K562 (cell line): ENCODE measurements at regions not wholly inside any gene's neighbourhood (a gene's known extent, or its start where the extent isn't known, plus 50 kb on each side); places are given as distances from the start of the nearest gene placed in this dataset.

Experiments used
- ATAC-seq: fragments of 200-7000 bp; cut with Tn5 transposase; 3 replicates; pipeline ENCODE4 v1.9.1; 2020; ENCODE audit warnings: moderate library complexity
- BruUV-seq: library from RNA; stranded (reverse); fragments of 400-500 nt; replicated peaks from 2 replicates; lab custom pipeline; 2021; lab: Mats Ljungman, UMichigan
- CTCF ChIA-PET: fragments of 300-600 bp; formaldehyde crosslinking; extraction: SDS; loops from one replicate; lab custom pipeline; 2021; ENCODE audit warnings: low intra/inter-chr PET ratio; lab: Yijun Ruan, JAX
- POLR2A ChIA-PET: fragments of 300-600, 350-650 bp; sonication (Branson Sonifier 250); formaldehyde crosslinking; extraction: SDS; loops from one replicate; lab custom pipeline; 2021; ENCODE audit warnings: antibody characterized with exemption, inconsistent platforms; lab: Yijun Ruan, JAX
- DNase-seq, 4 experiments: peaks; one replicate each; pipeline versions ENCODE4 v3.0.0 to v3.0.0-alpha.2; 2011 to 2018; ENCODE audit warnings: low spot score in 3 of 4, mixed read lengths in 3 of 4; ENCODE audit errors: extremely low read depth in 1 of 4
- FAIRE-seq: peaks from 2 replicates; lab custom pipeline; 2011; peaks lifted over from hg19 to GRCh38; lab: Jason Lieb, UNC
- H2AFZ ChIP-seq: 2 replicates; pipeline ENCODE4 v1.6.0; 2011; ENCODE audit warnings: low read depth, low read length, control low read depth, inconsistent platforms
- H3K27ac ChIP-seq: fragments of 200-600 bp; 3 replicates; pipeline ENCODE4 v1.8.0; 2011; ENCODE audit warnings: low read depth, mild to moderate bottlenecking, control low read depth, inconsistent platforms, low read length, moderate library complexity, mixed read lengths; ENCODE audit errors: extremely low read depth
- H3K27me3 ChIP-seq, 2 experiments: fragments of 300-600 bp in 1 of 2; 2 replicates in 1 of 2; 3 replicates in 1 of 2; pipeline versions ENCODE4 v1.6.0 to v1.8.0; 2011; ENCODE audit warnings: inconsistent platforms in 2 of 2, low read length in 2 of 2, mild to moderate bottlenecking in 1 of 2, mixed read lengths in 1 of 2, moderate library complexity in 1 of 2; ENCODE audit not compliant: control insufficient read depth in 2 of 2, insufficient read depth in 2 of 2
- H3K36me3 ChIP-seq: fragments of 300-600 bp; 3 replicates; pipeline ENCODE4 v1.8.0; 2011; ENCODE audit warnings: mild to moderate bottlenecking, low read length, inconsistent platforms; ENCODE audit not compliant: control insufficient read depth, insufficient read depth
- H3K4me1 ChIP-seq, 2 experiments: fragments of 200-600 bp in 1 of 2; replicated peaks in 1 of 2; 2 replicates in 1 of 2; 3 replicates in 1 of 2; pipeline versions ENCODE4 v1.5.1 to v1.8.0; 2011; ENCODE audit warnings: inconsistent platforms in 2 of 2, low read length in 2 of 2, mild to moderate bottlenecking in 1 of 2, mixed read lengths in 1 of 2, moderate library complexity in 1 of 2; ENCODE audit not compliant: control insufficient read depth in 2 of 2, insufficient read depth in 2 of 2
- H3K4me2 ChIP-seq: 2 replicates; pipeline ENCODE4 v1.6.1; 2011; ENCODE audit warnings: low read length, control low read depth, inconsistent platforms, mixed read lengths; ENCODE audit not compliant: insufficient read depth
- H3K4me3 ChIP-seq: fragments of 200-600 bp; sonication (generic), shearing (Covaris generic); 2 replicates; pipeline ENCODE4 v1.5.1; 2016; ENCODE audit warnings: control low read depth, inconsistent platforms
- H3K79me2 ChIP-seq: fragments of 200-600 bp; 3 replicates; pipeline ENCODE4 v1.8.0; 2011; ENCODE audit warnings: low read length, inconsistent platforms; ENCODE audit not compliant: control insufficient read depth, insufficient read depth
- H3K9ac ChIP-seq, 2 experiments: 2 replicates each; pipeline versions ENCODE4 v1.6.0 to v1.6.1; 2011; ENCODE audit warnings: low read depth in 2 of 2, low read length in 2 of 2, control low read depth in 1 of 2, inconsistent platforms in 1 of 2, mild to moderate bottlenecking in 1 of 2, mixed read lengths in 1 of 2; ENCODE audit not compliant: insufficient read depth in 1 of 2
- H3K9me1 ChIP-seq: one replicate; pipeline ENCODE4 v1.6.0; 2011; ENCODE audit warnings: inconsistent platforms, mild to moderate bottlenecking, low read length, moderate library complexity; ENCODE audit not compliant: control insufficient read depth, insufficient read depth
- H3K9me3 ChIP-seq: replicated peaks from 2 replicates; pipeline ENCODE4 v1.5.1; 2011; ENCODE audit warnings: low read depth, low read length, inconsistent platforms; ENCODE audit not compliant: control insufficient read depth, insufficient read depth
- H4K20me1 ChIP-seq: replicated peaks from 2 replicates; pipeline ENCODE4 v1.6.1; 2011; ENCODE audit warnings: low read length, inconsistent platforms, mixed read lengths; ENCODE audit not compliant: control insufficient read depth, insufficient read depth
- ETV6 ChIP-seq, 3 experiments: fragments of 150-350 bp in 1 of 3; sonication (generic) in 1 of 3; formaldehyde crosslinking in 1 of 3; IDR thresholded peaks; 2 replicates each; pipeline versions ENCODE4 v1.6.1 to v1.8.0; 2014 to 2022; ENCODE audit warnings: borderline replicate concordance in 2 of 3, low read depth in 2 of 3, antibody characterized with exemption in 1 of 3, low read length in 1 of 3, mild to moderate bottlenecking in 1 of 3, missing genetic modification reagents in 1 of 3
- RFX1 ChIP-seq: fragments of 450-650 bp; IDR thresholded peaks from 2 replicates; pipeline ENCODE4 v1.6.1; 2016; ENCODE audit warnings: mild to moderate bottlenecking, moderate library complexity
- SMAD4 ChIP-seq: fragments of 250-450 bp; sonication (Bioruptor Pico); conservative IDR thresholded peaks from 2 replicates; pipeline ENCODE4 v1.8.0; 2021; ENCODE audit warnings: inconsistent platforms, mild to moderate bottlenecking, moderate library complexity
- TCF15 ChIP-seq: fragments of 250-450 bp; sonication (Bioruptor Pico); IDR thresholded peaks from 2 replicates; pipeline ENCODE4 v1.8.0; 2022; ENCODE audit warnings: moderate library complexity, mild to moderate bottlenecking, inconsistent platforms
- WGBS: fragments of 100-300 bp; shearing (Covaris generic); methylation state at CpG from one replicate; pipeline ENCODE4 v1.1.6; 2016; ENCODE audit warnings: low coverage, mixed read lengths; ENCODE audit not compliant: insufficient coverage; ENCODE audit errors: missing lambda C conversion rate; 5-methylcytosine and 5-hydroxymethylcytosine counted together
- in situ Hi-C: fragments of 300-500 bp; cut with MboI; formaldehyde crosslinking; loops from 4 replicates; pipeline ENCODE4 v1.15.0; 2018; ENCODE audit warnings: inconsistent platforms, mixed read lengths
- intact Hi-C: fragments of 100-400 bp; cut with micrococcal nuclease; formaldehyde crosslinking; loops from 2 replicates; pipeline ENCODE4 v1.14.2; 2022
- TF ChIP-seq, protein P1 (sequence below): conservative IDR thresholded peaks from 2 replicates; pipeline ENCODE4 v1.6.1; 2011; ENCODE audit warnings: low read depth, mild to moderate bottlenecking, low read length; ENCODE audit not compliant: control insufficient read depth
- TF ChIP-seq, protein P2 (sequence below), 2 experiments: IDR thresholded peaks; 2 replicates each; pipeline ENCODE4 v1.6.1; 2012; ENCODE audit warnings: improper control_type of control experiment in 2 of 2, low read depth in 2 of 2, low read length in 2 of 2, borderline replicate concordance in 1 of 2

- TF ChIP-seq SMAD4 (CRISPR knock-in tag) (no peak), ETV6 (IDR thresholded peaks at IDR 0.05; ENCODE audit: borderline replicate concordance in 1 of 2, low read depth in 2 of 2, low read length in 1 of 2) (no peak), ETV6 (CRISPR knock-in tag; IDR thresholded peaks at IDR 0.05; ENCODE audit: borderline replicate concordance) (no peak), TCF15 (no peak)
- TF ChIP-seq, protein P1, sequence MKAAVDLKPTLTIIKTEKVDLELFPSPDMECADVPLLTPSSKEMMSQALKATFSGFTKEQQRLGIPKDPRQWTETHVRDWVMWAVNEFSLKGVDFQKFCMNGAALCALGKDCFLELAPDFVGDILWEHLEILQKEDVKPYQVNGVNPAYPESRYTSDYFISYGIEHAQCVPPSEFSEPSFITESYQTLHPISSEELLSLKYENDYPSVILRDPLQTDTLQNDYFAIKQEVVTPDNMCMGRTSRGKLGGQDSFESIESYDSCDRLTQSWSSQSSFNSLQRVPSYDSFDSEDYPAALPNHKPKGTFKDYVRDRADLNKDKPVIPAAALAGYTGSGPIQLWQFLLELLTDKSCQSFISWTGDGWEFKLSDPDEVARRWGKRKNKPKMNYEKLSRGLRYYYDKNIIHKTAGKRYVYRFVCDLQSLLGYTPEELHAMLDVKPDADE, result no peak
These were observed 194.6 kb downstream of the DLL1 start (continued) for GRCh38 chr6:170096191-170096802.

DNA sequence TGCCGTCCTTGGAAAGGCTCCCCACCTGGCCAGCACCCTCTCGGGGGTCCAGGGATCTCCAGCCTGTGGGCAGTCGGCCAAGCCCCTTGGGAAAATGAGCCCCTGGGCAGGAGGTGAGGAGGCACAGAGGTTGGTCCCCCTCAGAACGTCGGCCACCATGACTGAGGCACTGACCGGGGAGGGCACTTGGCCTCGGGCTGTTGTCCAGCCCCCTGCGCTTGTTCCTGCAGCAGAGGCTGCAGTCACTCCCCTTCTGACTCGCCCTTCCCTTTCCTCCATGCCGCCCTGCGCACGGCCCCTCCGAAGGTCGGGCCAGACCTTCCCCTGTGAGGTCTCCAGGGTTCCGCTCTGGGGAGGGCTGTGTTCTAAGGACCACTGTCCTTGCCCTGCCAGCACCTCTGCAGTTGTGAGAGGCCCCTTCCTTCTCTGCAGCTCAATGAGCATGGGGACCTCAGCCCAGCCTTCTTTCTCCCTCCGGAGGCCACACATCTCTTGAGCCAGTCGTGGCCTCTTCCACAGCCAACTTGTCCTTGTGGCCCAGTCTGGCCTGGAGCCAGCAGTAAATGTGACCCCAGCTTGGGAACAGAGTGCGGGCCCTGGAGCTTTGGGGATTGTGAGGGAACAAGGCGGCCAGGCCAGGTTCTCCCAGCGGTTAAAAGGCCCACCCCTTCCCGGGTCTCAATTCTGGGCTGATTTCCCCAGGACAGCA, 195.5 kb downstream of the DLL1 start:
- Histone ChIP-seq H2AFZ (no peak overlapping the region), H3K4me3 (no peak overlapping the region), H3K9ac (no peak overlapping the region), H3K4me2 (no peak overlapping the region), H3K27ac (no peak overlapping the region), H3K4me1 (peaks cover 0 to 12% of the 10 kb centered on the region in 2 experiments; a peak in 2 of 5 replicates), H3K9me3 (no peaks in the 10 kb centered on the region), H4K20me1 (peaks cover 10% of the 10 kb centered on the region; the same call in 1 of the 2 replicates), H3K9me1 (no peaks in the 10 kb centered on the region), H3K36me3 (no peaks in the 10 kb centered on the region), H3K79me2 (no peaks in the 10 kb centered on the region), H3K27me3 (peaks cover 29 to 99% of the 10 kb centered on the region in 2 experiments)
- TF ChIP-seq RFX1, result no peak
- TF ChIP-seq, protein P2, sequence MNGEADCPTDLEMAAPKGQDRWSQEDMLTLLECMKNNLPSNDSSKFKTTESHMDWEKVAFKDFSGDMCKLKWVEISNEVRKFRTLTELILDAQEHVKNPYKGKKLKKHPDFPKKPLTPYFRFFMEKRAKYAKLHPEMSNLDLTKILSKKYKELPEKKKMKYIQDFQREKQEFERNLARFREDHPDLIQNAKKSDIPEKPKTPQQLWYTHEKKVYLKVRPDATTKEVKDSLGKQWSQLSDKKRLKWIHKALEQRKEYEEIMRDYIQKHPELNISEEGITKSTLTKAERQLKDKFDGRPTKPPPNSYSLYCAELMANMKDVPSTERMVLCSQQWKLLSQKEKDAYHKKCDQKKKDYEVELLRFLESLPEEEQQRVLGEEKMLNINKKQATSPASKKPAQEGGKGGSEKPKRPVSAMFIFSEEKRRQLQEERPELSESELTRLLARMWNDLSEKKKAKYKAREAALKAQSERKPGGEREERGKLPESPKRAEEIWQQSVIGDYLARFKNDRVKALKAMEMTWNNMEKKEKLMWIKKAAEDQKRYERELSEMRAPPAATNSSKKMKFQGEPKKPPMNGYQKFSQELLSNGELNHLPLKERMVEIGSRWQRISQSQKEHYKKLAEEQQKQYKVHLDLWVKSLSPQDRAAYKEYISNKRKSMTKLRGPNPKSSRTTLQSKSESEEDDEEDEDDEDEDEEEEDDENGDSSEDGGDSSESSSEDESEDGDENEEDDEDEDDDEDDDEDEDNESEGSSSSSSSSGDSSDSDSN (IDR thresholded peaks at IDR 0.05; ENCODE audit: borderline replicate concordance in 1 of 2, low read depth in 2 of 2, low read length in 2 of 2), result no peak
- ATAC-seq (no peak), DNase-seq (no peak), FAIRE-seq (no peak)
- WGBS, result under 1% methylated on average over 18 of the region's 21 CpGs
- in situ Hi-C loops (no loop called here), intact Hi-C loops (no loop called here)
- ChIA-PET POLR2A (interaction anchor here (1.2 to 1.6 kb wide), 2 partner anchors 14 to 29 kb away, joined by 5 read pairs; no protein-coding TSS in a partner anchor), CTCF (no interaction called here)
- no TSS peak for BruUV-seq
